PC-3 (cell line): ENCODE measurements at regions not wholly inside any gene's neighbourhood (a gene's known extent, or its start where the extent isn't known, plus 50 kb on each side); places are given as distances from the start of the nearest gene placed in this dataset.

ENCODE experiments used
- ATAC-seq: fragments of 200-7000 bp; cut with Tn5 transposase; 2 replicates; pipeline ENCODE4 v1.9.1; 2020; ENCODE audit warnings: mild to moderate bottlenecking, moderate library complexity
- BruUV-seq: library from RNA; stranded (reverse); fragments of 400-500 nt; replicated peaks from 2 replicates; lab custom pipeline; 2021; lab: Mats Ljungman, UMichigan
- CTCF ChIA-PET: fragments of 300-600 bp; sonication (Branson Sonifier 250); formaldehyde crosslinking; loops from one replicate; lab custom pipeline; 2022; ENCODE audit warnings: antibody characterized with exemption; lab: Charles Lee
- POLR2A ChIA-PET: fragments of 300-600 bp; sonication (Branson Sonifier 250); formaldehyde crosslinking; loops from one replicate; lab custom pipeline; 2022; ENCODE audit warnings: antibody characterized with exemption; ENCODE audit not compliant: unreplicated experiment; lab: Charles Lee
- DNase-seq: peaks from one replicate; pipeline ENCODE4 v3.0.0-alpha.2; 2015
- H2AFZ ChIP-seq: fragments of 300-600 bp; sonication (generic); 2 replicates; pipeline ENCODE4 v1.6.0; 2016; ENCODE audit warnings: antibody characterized with exemption, low read length
- H3F3A ChIP-seq: fragments of 300-600 bp; sonication (generic); one replicate; pipeline ENCODE4 v1.6.0; 2017; ENCODE audit warnings: antibody characterized with exemption, low read length, control low read depth, mild to moderate bottlenecking; ENCODE audit not compliant: unreplicated experiment
- H3K27ac ChIP-seq: fragments of 300-600 bp; sonication (generic); 2 replicates; pipeline ENCODE4 v1.5.1; 2016; ENCODE audit warnings: mild to moderate bottlenecking, low read length
- H3K27me3 ChIP-seq: fragments of 300-600 bp; sonication (generic); 2 replicates; pipeline ENCODE4 v1.6.1; 2016; ENCODE audit warnings: low read length, mixed read lengths
- H3K36me3 ChIP-seq: fragments of 300-600 bp; sonication (generic); 2 replicates; pipeline ENCODE4 v1.6.1; 2016; ENCODE audit warnings: low read depth, mixed run types, low read length, mixed read lengths
- H3K4me1 ChIP-seq: fragments of 300-600 bp; sonication (generic); 2 replicates; pipeline ENCODE4 v1.5.1; 2016; ENCODE audit warnings: low read length; ENCODE audit not compliant: insufficient read depth
- H3K4me2 ChIP-seq: fragments of 300-600 bp; sonication (generic); 2 replicates; pipeline ENCODE4 v1.6.0; 2016; ENCODE audit warnings: low read length
- H3K4me3 ChIP-seq: fragments of 300-600 bp; sonication (generic); 2 replicates; pipeline ENCODE4 v1.5.1; 2016; ENCODE audit warnings: mild to moderate bottlenecking, low read length, mixed read lengths
- H3K79me2 ChIP-seq: fragments of 300-600 bp; sonication (generic); 2 replicates; pipeline ENCODE4 v1.6.1; 2017; ENCODE audit warnings: low read length, mixed read lengths
- H3K9ac ChIP-seq: fragments of 300-600 bp; sonication (generic); 2 replicates; pipeline ENCODE4 v1.6.0; 2016; ENCODE audit warnings: mild to moderate bottlenecking, low read length
- H3K9me2 ChIP-seq: fragments of 300-600 bp; sonication (generic); replicated peaks from 2 replicates; pipeline ENCODE4 v1.6.1; 2016; ENCODE audit warnings: mixed run types, low read length, mixed read lengths
- H3K9me3 ChIP-seq: fragments of 300-600 bp; sonication (generic); 2 replicates; pipeline ENCODE4 v1.6.1; 2016; ENCODE audit warnings: low read length, mixed read lengths
- H4K20me1 ChIP-seq: fragments of 300-600 bp; sonication (generic); 2 replicates; pipeline ENCODE4 v1.6.1; 2016; ENCODE audit warnings: low read length, mixed read lengths
- CTCF ChIP-seq: fragments of 300-600 bp; sonication (generic); conservative IDR thresholded peaks from 2 replicates; pipeline ENCODE4 v1.5.1; 2017; ENCODE audit warnings: antibody characterized with exemption, low read depth, mild to moderate bottlenecking, low read length
- EZH2 ChIP-seq: fragments of 300-600 bp; sonication (generic); IDR thresholded peaks from one replicate; pipeline ENCODE4 v1.6.1; 2017; ENCODE audit warnings: antibody characterized with exemption, mild to moderate bottlenecking, low read length; ENCODE audit not compliant: unreplicated experiment
- EZH2phosphoT487 ChIP-seq: fragments of 300-600 bp; sonication (generic); IDR thresholded peaks from 2 replicates; pipeline ENCODE4 v1.6.1; 2018; ENCODE audit warnings: mild to moderate bottlenecking, antibody characterized with exemption, low read length, borderline replicate concordance
- intact Hi-C: fragments of 100-400 bp; cut with micrococcal nuclease; formaldehyde crosslinking; loops from 2 replicates; pipeline ENCODE4 v1.9.0; 2023

DNA sequence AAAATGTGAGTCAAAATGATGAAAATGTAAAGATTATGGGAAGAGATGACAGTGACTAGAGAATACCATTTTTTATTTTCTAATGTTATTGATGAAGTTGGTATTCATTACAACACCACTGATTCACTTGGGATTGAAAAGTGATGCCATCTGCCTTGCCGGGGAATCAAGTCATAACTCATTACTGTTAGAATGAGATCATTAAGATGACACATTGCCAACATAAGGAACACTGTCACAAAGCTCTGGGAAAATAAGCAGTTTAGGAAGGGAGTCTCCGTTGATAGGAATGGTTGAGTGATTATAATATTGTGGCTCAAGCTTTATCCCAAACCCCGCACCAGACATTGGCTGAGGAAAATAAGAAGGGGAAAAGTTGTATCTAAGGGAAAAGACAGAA lies 121.5 kb upstream of the PLPP4 start:
- Histone ChIP-seq H3K27ac (no peak overlapping the region), H3K4me3 (no peak overlapping the region), H3K27me3 (no peaks in the 10 kb centered on the region), H3K4me2 (no peak overlapping the region), H2AFZ (no peak overlapping the region), H3K4me1 (no peaks in the 10 kb centered on the region), H3K36me3 (no peaks in the 10 kb centered on the region), H3K79me2 (no peaks in the 10 kb centered on the region), H3K9me3 (no peaks in the 10 kb centered on the region), H3K9ac (no peak overlapping the region), H3F3A (no peaks in the 10 kb centered on the region), H4K20me1 (no peaks in the 10 kb centered on the region), H3K9me2 (no peaks in the 10 kb centered on the region)
- POLR2A ChIA-PET = no interaction called here
- intact Hi-C loops = no loop called here
- DNase-seq = no peak
- CTCF ChIA-PET = no interaction called here
- BruUV-seq = no TSS peak
- no peak for TF ChIP-seq EZH2phosphoT487
- no peak for TF ChIP-seq CTCF
- no peak for TF ChIP-seq EZH2
- ATAC-seq = no peak

GRCh38 chr10:120336306-120336910 lies 120.6 kb upstream of the PLPP4 start:
- Histone ChIP-seq H2AFZ (no peak overlapping the region), H3K4me2 (no peak overlapping the region), H3F3A (no peaks in the 10 kb centered on the region), H3K36me3 (no peaks in the 10 kb centered on the region), H4K20me1 (no peaks in the 10 kb centered on the region), H3K27ac (no peak overlapping the region), H3K9ac (no peak overlapping the region), H3K9me3 (no peaks in the 10 kb centered on the region), H3K4me1 (no peaks in the 10 kb centered on the region), H3K9me2 (no peaks in the 10 kb centered on the region), H3K4me3 (no peak overlapping the region), H3K27me3 (no peaks in the 10 kb centered on the region), H3K79me2 (no peaks in the 10 kb centered on the region)
- TF ChIP-seq CTCF = no peak
- TF ChIP-seq EZH2phosphoT487 = no peak
- TF ChIP-seq EZH2 = no peak
- no peak for DNase-seq
- CTCF ChIA-PET = interaction anchor here (0.7 kb wide), 1 partner anchor 395 kb away, joined by 3 read pairs; no protein-coding TSS in a partner anchor
- ATAC-seq = no peak
- intact Hi-C loops = no loop called here
- POLR2A ChIA-PET = no interaction called here
- BruUV-seq = no TSS peak

DNA sequence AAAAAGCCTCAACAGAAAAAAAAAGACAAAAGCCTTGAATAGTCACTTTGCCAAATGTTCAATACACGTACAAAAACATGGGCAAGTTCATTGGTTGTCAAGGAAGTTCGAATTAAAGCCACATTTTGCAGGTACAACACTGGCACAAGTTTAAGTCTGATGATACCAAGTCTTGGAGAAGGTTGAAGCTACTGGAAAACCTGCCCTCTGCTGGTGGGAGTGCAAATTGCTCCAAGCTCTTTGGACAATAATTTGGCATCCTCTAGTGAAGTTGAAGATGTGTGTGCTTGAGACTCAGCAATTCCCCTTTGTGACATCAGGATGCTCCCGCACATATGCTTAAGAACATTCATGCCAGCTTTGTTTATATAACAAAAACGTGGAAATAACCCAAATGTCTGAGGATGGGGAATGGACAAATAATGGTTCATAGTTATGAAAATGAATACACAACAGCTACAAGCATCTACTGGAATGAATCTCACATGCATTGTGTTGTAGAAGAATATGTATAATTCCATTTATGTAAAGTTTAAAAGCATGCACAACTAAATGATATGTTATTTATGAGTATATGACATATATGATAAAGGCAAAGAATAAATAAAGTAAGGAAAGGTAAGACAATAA lies 120.0 kb upstream of the PLPP4 start:
- DNase-seq (peak; percentile 71), ATAC-seq (no peak)
- Histone ChIP-seq H3K9me3 (no peaks in the 10 kb centered on the region), H3K4me2 (no peak overlapping the region), H3K36me3 (no peaks in the 10 kb centered on the region), H3K9me2 (no peaks in the 10 kb centered on the region), H2AFZ (no peak overlapping the region), H3K4me1 (no peaks in the 10 kb centered on the region), H3K27ac (no peak overlapping the region), H3K79me2 (no peaks in the 10 kb centered on the region), H3K27me3 (no peaks in the 10 kb centered on the region), H4K20me1 (no peaks in the 10 kb centered on the region), H3K9ac (no peak overlapping the region), H3F3A (no peaks in the 10 kb centered on the region), H3K4me3 (no peak overlapping the region)
- TF ChIP-seq CTCF (peak; percentile 84), EZH2phosphoT487 (no peak), EZH2 (no peak)
- intact Hi-C loops = no loop called here
- no TSS peak for BruUV-seq
- ChIA-PET CTCF (interaction anchor here (0.7 kb wide), 1 partner anchor 394 kb away, joined by 3 read pairs; no protein-coding TSS in a partner anchor), POLR2A (no interaction called here)
